CD14-positive monocyte (primary cell): ENCODE measurements at regions not wholly inside any gene's neighbourhood (a gene's known extent, or its start where the extent isn't known, plus 50 kb on each side); places are given as distances from the start of the nearest gene placed in this dataset.

ENCODE experiments used
- DNase-seq, 3 donors: peaks; one replicate each; pipeline ENCODE4 v3.0.0-alpha.2; 2011 to 2022
- H2AFZ ChIP-seq: 2 replicates; pipeline ENCODE4 v1.6.0; 2012; ENCODE audit warnings: mild to moderate bottlenecking, low read depth, low read length, inconsistent platforms; ENCODE audit not compliant: insufficient read depth, poor library complexity, severe bottlenecking
- H3K27ac ChIP-seq, 2 donors: 1 replicate in 1 of 2; 2 replicates in 1 of 2; pipeline ENCODE4 v1.5.1; 2012 to 2013; ENCODE audit warnings: low read length in 2 of 2, control low read depth in 1 of 2, inconsistent platforms in 1 of 2, low read depth in 1 of 2, mild to moderate bottlenecking in 1 of 2
- H3K27me3 ChIP-seq, 2 donors: one replicate each; pipeline versions ENCODE4 v1.6.0 to v1.6.1; 2011 to 2013; ENCODE audit warnings: low read length in 2 of 2; ENCODE audit not compliant: control insufficient read depth in 2 of 2, insufficient read depth in 2 of 2
- H3K36me3 ChIP-seq, 2 donors: replicated peaks in 1 of 2; 1 replicate in 1 of 2; 2 replicates in 1 of 2; pipeline versions ENCODE4 v1.5.1 to v1.6.1; 2012 to 2013; ENCODE audit warnings: low read length in 2 of 2, control low read depth in 1 of 2, inconsistent platforms in 1 of 2, mild to moderate bottlenecking in 1 of 2; ENCODE audit not compliant: insufficient read depth in 2 of 2, control insufficient read depth in 1 of 2
- H3K4me1 ChIP-seq, 2 donors: 1 replicate in 1 of 2; 2 replicates in 1 of 2; pipeline versions ENCODE4 v1.5.1 to v1.6.1; 2012 to 2013; ENCODE audit warnings: low read length in 2 of 2, control low read depth in 1 of 2, inconsistent platforms in 1 of 2, mild to moderate bottlenecking in 1 of 2, moderate library complexity in 1 of 2; ENCODE audit not compliant: insufficient read depth in 2 of 2, control insufficient read depth in 1 of 2
- H3K4me2 ChIP-seq: replicated peaks from 2 replicates; pipeline ENCODE3; 2012; ENCODE audit warnings: low read length, moderate library complexity, mild to moderate bottlenecking; ENCODE audit not compliant: poor library complexity, severe bottlenecking; ENCODE audit errors: extremely low read depth
- H3K4me3 ChIP-seq, 3 experiments: fragments of 200-600 bp in 1 of 3; sonication (generic) in 1 of 3; replicated peaks in 1 of 3; 1 replicate in 2 of 3; 2 replicates in 1 of 3; pipeline ENCODE4 v1.5.1; 2011 to 2013; ENCODE audit warnings: low read length in 3 of 3, mild to moderate bottlenecking in 3 of 3, control low read depth in 2 of 3, low read depth in 2 of 3, inconsistent platforms in 1 of 3, moderate library complexity in 1 of 3
- H3K79me2 ChIP-seq: 2 replicates; pipeline ENCODE4 v1.6.0; 2012; ENCODE audit warnings: mild to moderate bottlenecking, control low read depth, inconsistent platforms, low read length, moderate library complexity; ENCODE audit not compliant: insufficient read depth
- H3K9ac ChIP-seq: 2 replicates; pipeline ENCODE4 v1.6.0; 2017; ENCODE audit warnings: low read length, mild to moderate bottlenecking; ENCODE audit not compliant: insufficient read depth, poor library complexity, severe bottlenecking
- H3K9me3 ChIP-seq, 2 donors: replicated peaks in 1 of 2; 1 replicate in 1 of 2; 2 replicates in 1 of 2; pipeline versions ENCODE4 v1.5.1 to v1.6.1; 2012 to 2013; ENCODE audit warnings: low read length in 2 of 2, control low read depth in 1 of 2; ENCODE audit not compliant: control insufficient read depth in 1 of 2, insufficient read depth in 1 of 2
- H4K20me1 ChIP-seq: 2 replicates; pipeline ENCODE4 v1.6.0; 2012; ENCODE audit warnings: mild to moderate bottlenecking, low read length, control low read depth, moderate library complexity; ENCODE audit not compliant: insufficient read depth
- H3K27ac Mint-ChIP-seq, 7 donors: one replicate each; pipeline ENCODE4 v1.8.0; 2020; ENCODE audit warnings: mild to moderate bottlenecking in 7 of 7, mixed read lengths in 7 of 7, moderate library complexity in 6 of 7, inconsistent platforms in 2 of 7
- H3K27me3 Mint-ChIP-seq, 3 donors: one replicate each; pipeline ENCODE4 v1.8.0; 2021 to 2022; ENCODE audit warnings: low read depth in 3 of 3, mild to moderate bottlenecking in 3 of 3, mixed read lengths in 3 of 3, moderate library complexity in 3 of 3, inconsistent platforms in 1 of 3
- H3K36me3 Mint-ChIP-seq, 2 donors: one replicate each; pipeline ENCODE4 v1.8.0; 2020; ENCODE audit warnings: mixed read lengths in 2 of 2, inconsistent platforms in 1 of 2, mild to moderate bottlenecking in 1 of 2
- H3K4me1 Mint-ChIP-seq: one replicate; pipeline ENCODE4 v1.8.0; 2020; ENCODE audit warnings: mild to moderate bottlenecking, mixed read lengths
- H3K4me3 Mint-ChIP-seq, 2 donors: one replicate each; pipeline ENCODE4 v1.8.0; 2020; ENCODE audit warnings: mild to moderate bottlenecking in 2 of 2, mixed read lengths in 2 of 2, moderate library complexity in 1 of 2
- H3K9me3 Mint-ChIP-seq, 7 donors: one replicate each; pipeline ENCODE4 v1.8.0; 2020 to 2022; ENCODE audit warnings: mixed read lengths in 7 of 7, mild to moderate bottlenecking in 6 of 7, moderate library complexity in 6 of 7, inconsistent platforms in 2 of 7
- WGBS: methylation state at CpG from one replicate; pipeline ENCODE4 v1.1.5; 2013; ENCODE audit warnings: missing lambda C conversion rate; ENCODE audit not compliant: insufficient coverage; 5-methylcytosine and 5-hydroxymethylcytosine counted together
- intact Hi-C, 2 donors: fragments of 100-400 bp; cut with micrococcal nuclease; formaldehyde crosslinking; loops; one replicate each; pipeline versions ENCODE4 v1.15.0 to v1.15.1; 2023
- TF ChIP-seq, protein P1 (sequence below): fragments of 200-600 bp; IDR thresholded peaks from one replicate; pipeline ENCODE4 v1.8.0; 2022; ENCODE audit warnings: antibody characterized with exemption, mild to moderate bottlenecking

DNA sequence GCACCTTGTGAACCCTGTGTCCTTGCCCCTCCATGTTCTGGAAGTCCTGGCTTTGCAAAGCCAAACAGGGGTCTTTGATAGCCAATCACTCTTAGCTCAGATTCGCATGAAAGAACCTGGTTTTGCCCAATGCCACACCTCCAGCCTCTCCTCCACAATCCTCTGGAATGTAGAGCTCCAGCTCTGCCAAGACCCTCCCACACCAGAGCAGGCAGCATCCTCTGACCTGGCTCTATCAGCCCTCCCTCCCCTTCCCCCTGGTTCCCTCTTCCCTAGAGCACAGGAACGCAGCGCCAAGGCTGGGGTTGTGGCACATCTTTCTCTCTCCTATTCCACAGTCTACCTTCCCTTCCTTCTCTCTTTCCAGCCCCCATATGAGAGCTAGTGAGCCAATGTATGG is 133.3 kb downstream of the RPLP1 start:
- no peak overlapping the region for H3K4me3 Mint-ChIP-seq
- TF ChIP-seq, protein P1, sequence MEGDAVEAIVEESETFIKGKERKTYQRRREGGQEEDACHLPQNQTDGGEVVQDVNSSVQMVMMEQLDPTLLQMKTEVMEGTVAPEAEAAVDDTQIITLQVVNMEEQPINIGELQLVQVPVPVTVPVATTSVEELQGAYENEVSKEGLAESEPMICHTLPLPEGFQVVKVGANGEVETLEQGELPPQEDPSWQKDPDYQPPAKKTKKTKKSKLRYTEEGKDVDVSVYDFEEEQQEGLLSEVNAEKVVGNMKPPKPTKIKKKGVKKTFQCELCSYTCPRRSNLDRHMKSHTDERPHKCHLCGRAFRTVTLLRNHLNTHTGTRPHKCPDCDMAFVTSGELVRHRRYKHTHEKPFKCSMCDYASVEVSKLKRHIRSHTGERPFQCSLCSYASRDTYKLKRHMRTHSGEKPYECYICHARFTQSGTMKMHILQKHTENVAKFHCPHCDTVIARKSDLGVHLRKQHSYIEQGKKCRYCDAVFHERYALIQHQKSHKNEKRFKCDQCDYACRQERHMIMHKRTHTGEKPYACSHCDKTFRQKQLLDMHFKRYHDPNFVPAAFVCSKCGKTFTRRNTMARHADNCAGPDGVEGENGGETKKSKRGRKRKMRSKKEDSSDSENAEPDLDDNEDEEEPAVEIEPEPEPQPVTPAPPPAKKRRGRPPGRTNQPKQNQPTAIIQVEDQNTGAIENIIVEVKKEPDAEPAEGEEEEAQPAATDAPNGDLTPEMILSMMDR = no peak

DNA sequence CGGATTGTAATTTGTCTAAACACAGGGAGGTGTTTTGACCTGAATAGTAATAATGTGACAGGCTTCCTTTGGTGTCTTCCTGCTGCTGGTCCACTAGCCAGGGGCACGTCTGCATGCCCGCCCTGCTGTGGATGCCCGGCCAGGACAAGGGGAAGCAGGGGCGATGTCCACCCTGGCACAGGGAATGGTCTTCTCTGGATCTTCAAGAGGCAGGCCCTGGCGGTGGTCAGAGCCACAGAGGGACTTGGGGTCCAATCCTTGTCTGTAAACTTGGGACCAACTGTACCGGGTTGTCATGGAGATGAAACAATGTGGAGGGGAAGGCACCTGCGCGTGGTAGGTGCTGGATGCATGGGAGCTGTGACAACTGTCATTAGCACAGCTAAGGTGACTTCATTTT is 134.1 kb downstream of the RPLP1 start:
- peaks cover 0 to 4% of the 10 kb centered on the region in 2 donors for H3K36me3 Mint-ChIP-seq
- H3K27me3 Mint-ChIP-seq = peaks cover 0 to 4% (median 3%) of the 10 kb centered on the region in 3 donors
- no peak overlapping the region for H3K9ac ChIP-seq
- peaks cover 36% of the 10 kb centered on the region for H3K4me1 Mint-ChIP-seq
- H3K79me2 ChIP-seq = no peaks in the 10 kb centered on the region
- TF ChIP-seq, protein P1 = no peak
- H3K27ac ChIP-seq = no peak overlapping the region
- no peak overlapping the region for H2AFZ ChIP-seq
- no peak overlapping the region for H3K27ac Mint-ChIP-seq
- H4K20me1 ChIP-seq = no peaks in the 10 kb centered on the region
- intact Hi-C loops = no loop called here
- over 99% methylated on average over 9 of the region's 9 CpGs for WGBS
- peaks cover 24 to 27% of the 10 kb centered on the region in 2 donors for H3K4me1 ChIP-seq
- H3K4me3 Mint-ChIP-seq = no peak overlapping the region
- H3K27me3 ChIP-seq = no peaks in the 10 kb centered on the region
- DNase-seq = no peak
- no peaks in the 10 kb centered on the region for H3K36me3 ChIP-seq
- H3K9me3 Mint-ChIP-seq = peaks cover 0 to 6% (median 0%) of the 10 kb centered on the region in 7 donors
- H3K4me2 ChIP-seq = no peak overlapping the region
- H3K4me3 ChIP-seq = no peak overlapping the region
- no peaks in the 10 kb centered on the region for H3K9me3 ChIP-seq

More for the DNA sequence above, 133.3 kb downstream of the RPLP1 start:
- H3K4me1 Mint-ChIP-seq = peaks cover 36% of the 10 kb centered on the region
- peaks cover 0 to 6% (median 3%) of the 10 kb centered on the region in 3 donors for H3K27me3 Mint-ChIP-seq
- no peaks in the 10 kb centered on the region for H3K27me3 ChIP-seq
- H4K20me1 ChIP-seq = no peaks in the 10 kb centered on the region
- no peak overlapping the region for H3K27ac ChIP-seq
- H3K9me3 Mint-ChIP-seq = peaks cover 0 to 7% (median 0%) of the 10 kb centered on the region in 7 donors
- H3K36me3 ChIP-seq = no peaks in the 10 kb centered on the region
- no peaks in the 10 kb centered on the region for H3K9me3 ChIP-seq
- no peak overlapping the region for H3K9ac ChIP-seq
- no peaks in the 10 kb centered on the region for H3K79me2 ChIP-seq
- no peak for DNase-seq
- intact Hi-C loops = no loop called here
- no peak overlapping the region for H2AFZ ChIP-seq
- H3K4me3 ChIP-seq = no peak overlapping the region
- WGBS = 100% methylated on average over 1 of the region's 3 CpGs
- H3K4me1 ChIP-seq = peaks cover 24 to 27% of the 10 kb centered on the region in 2 donors
- peak overlapping the region in 1 of 7 donors; percentile 83 for H3K27ac Mint-ChIP-seq
- no peak overlapping the region for H3K4me2 ChIP-seq
- H3K36me3 Mint-ChIP-seq = peaks cover 0 to 4% of the 10 kb centered on the region in 2 donors
